CD4-positive, alpha-beta T cell treated with Interleukin-6 for 4 hours (primary cell): ENCODE measurements at regions not wholly inside any gene's neighbourhood (a gene's known extent, or its start where the extent isn't known, plus 50 kb on each side); places are given as distances from the start of the nearest gene placed in this dataset.
A peak's percentile ranks its signal among the peaks of the same experiment; 100 is the strongest.
"Not testable (repeated sequence)": the region's sequence is repeated elsewhere in the genome, so short reads cannot be mapped to it uniquely, and the experiment has no call there.

Experiments
- DNase-seq: peaks from one replicate; pipeline ENCODE4 v3.0.0-alpha.2; 2020; ENCODE audit warnings: mixed read lengths

DNA sequence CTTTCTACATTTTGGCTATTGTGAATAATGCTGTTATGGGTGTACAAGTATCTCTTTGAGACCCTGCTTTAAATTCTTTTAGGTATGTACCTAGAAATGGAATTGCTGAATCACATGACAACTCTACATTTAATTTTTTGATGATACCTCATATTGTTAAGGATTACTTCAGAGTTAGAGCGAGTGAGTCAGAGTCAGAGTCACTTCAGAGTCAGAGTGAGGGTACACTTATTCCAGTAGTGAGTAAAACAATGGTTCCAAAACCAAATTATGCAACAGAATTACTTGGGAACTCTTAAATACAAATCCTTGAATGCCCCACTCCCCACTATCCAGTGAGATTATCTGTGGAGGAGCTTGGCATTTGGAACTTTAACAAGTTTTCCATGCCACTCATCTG lies 50.3 kb upstream of the SNRK start:
- DNase-seq, result no peak

DNA sequence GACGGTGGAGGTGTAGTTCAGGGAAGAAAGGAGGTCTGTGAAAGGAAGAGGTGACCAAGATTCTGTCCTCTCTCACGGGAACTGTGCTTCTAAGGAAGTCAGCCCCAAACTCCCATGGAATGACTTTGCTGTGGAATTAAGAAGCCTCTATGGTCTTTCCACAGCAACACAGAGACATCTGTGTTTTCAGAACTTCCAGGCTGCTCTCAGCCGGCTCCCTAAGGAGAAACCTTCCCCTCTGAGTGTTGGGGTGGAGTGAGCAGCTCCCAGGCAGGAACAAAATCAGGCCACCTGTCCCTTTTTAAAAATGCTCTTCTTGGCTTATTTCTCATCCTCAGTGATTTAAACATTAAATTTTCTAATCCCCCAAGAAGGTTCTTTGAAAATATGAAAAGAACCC lies 53.3 kb upstream of the SNRK start:
- no peak for DNase-seq

DNA sequence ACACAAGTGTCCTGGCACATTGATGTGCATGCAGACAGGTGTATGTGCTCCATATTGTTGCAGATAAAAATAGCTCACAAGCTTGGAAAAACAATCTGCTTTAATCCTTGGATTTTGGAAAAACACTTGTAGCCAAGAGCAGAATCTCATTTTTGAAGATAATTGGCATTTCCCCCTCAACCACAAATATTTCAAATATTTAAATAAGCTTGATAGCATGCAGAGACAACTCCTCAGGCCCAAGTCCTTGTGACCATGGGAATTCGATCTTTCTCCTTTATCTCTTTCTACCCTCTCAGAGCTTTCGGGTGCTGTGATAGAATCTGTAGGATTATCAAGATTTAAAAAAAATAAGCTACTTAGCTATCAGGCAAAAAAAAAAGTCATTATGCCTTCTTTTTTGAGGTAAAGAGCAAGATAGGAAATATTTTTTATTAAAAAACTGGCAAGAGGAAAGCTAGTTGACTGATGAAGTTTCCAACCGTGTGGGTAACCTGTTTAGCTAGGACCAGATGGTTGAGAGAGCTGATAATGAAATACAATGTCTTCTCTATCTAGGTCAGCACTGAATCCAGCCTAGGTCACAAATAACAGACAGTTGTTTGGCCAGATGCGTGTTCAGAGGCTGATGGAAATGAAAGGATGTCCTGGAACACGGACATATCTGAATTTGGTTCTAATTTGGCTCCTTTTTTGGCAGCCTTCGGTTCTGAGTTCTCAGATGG lies 54.9 kb upstream of the SNRK start:
- DNase-seq, result no peak

DNA sequence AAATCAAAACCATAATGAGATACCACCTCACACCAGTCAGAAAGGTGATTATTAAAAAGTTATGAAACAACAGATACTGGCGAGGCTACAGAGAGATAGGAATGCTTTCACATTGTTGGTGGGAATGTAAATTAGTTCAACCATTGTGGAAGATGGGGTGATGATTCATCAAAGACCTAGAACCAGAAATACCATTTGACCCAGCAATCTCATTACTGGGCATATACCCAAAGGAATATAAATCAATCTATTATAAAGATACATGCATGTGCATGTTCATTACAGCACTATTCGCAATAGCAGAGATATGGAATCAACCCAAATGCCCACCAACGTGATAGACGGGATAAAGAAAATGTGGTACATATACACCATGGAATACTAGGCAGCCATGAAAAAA lies 56.5 kb upstream of the SNRK start:
- DNase-seq, result not testable (repeated sequence)

DNA sequence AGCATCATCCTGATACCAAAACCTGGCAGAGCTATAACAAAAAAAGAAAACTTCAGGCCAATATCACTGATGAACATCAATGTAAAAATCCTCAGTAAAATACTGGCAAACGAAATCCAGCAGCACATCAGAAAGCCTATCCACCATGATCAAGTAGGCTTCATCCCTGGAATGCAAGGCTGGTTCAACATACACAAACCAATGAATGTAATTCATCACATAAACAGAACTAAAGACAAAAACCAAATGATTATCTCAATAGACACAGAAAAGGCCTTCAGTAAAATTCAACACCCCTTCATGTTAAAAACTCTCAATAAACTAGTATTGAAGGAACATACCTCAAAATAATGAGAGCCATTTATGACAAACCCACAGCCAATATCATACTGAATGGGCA lies 58.7 kb upstream of the SNRK start:
- not testable (repeated sequence) for DNase-seq

DNA sequence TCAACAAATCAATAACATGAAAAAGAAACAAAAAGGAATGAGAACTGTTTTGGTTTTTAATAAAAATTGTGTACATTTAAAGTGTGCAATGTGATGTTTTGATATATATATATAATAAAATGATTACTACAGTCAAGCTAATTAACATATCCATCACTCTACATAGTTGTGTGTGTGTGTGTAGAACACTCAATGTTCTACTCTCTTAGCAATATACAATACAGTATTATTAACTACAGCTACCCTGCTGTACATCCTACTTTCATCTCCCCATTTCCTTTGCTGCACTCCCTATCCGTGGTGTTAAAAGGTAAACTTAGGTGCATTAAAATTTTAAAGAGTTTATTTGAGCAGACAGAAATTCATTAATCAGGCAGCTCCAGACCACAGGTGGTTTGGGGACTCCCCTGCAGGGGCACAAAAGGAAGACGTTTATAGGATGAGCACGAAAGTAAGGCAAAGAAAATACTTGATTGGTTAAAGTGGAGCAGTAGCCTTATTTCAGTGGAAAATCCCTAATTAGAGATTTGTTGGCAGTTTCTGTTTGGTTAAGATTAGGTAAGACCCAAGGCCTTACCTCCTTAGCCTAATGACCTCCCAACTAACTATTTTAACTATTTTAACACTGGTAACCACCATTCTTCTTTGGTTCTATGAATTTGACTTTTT lies 61.8 kb upstream of the SNRK start:
- DNase-seq, result no peak

DNA sequence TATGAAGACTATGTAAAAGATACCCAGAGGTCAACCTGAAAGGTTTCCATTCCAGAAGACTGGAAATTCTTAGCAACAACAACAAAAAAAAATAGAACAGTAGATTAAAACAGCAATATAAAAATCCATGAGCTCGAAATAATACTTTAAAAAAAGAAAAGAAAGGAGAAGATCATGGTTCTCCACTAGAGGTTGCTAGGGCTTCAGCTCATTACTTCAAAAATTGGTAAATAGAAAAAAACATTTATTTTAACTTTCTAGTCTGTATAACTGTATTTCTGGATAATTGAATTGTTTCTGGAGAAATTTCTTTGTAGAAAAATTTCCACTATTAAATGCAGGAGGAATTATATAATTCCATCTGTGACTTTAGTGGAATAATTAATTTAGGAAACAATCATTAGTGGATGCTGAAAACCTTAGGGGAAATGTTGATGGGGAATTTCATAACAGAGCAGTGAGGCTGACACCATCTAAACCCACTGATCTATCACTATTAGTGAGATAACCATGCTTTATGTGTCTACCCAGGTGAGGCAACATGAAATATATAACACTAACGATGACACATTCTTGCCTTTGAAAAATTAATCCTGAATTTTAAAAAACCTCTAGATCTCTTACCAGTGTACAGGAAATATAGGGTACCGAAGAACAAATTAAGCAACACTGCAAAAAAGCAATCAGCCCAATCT lies 62.5 kb upstream of the SNRK start:
- DNase-seq, result no peak

DNA sequence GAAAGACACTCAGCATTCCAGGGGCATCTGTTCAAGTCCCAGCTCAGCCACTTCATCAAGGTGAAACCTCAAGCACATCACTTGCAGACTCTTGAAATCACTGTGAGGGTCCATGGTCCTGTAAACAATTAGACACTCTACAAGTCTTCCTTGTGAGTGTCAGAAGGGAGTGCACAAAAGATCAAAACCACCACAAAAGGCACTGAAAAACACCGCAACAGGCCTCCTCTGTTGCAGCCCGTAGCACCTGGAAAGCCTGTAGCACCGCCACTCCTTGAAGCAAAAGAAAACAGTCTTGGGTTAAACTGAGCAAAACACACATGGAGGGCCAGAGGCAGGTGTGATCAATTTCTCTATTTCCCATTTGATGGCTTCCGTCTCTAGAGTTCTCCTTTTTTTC lies 63.8 kb upstream of the SNRK start:
- DNase-seq, result peak; percentile 53

DNA sequence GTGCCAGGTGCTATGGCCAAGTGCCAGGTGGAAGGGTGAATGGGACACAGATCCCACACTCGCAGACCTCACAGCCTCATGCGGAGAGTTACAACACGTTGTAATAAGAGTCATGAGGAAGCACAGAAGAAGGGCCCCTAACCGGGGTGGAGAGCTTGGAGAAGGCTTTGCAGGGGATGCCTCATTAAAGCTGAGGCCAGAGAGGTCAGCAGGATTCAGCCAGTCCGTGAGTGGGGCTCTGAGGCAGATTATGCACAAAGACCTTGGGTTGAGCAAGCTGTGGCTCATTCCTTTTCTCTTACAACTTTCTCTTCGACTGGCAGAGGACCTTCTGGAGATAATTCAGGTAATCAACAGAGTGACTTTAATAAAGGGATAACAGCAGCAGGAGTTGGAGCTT lies 65.3 kb upstream of the SNRK start:
- no peak for DNase-seq

DNA sequence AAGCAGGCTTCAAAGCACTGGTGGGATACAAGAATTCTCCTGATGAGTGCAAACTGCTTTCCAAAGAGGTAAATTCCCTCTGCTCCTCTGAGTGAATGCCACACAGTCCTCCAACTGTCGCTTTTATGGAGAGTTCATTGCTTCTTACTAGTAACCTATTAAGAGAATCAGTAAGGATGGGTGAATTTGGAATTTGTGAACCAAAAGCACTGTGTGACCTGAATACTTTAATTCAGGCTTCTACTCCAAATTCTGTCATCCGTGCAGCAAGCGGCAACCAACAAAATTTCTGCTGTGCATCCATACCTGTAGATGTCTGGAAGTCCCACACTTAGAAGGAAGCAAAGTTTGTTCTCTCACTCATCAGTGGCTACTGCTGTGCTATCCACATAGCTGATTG lies 66.7 kb upstream of the SNRK start:
- no peak for DNase-seq

DNA sequence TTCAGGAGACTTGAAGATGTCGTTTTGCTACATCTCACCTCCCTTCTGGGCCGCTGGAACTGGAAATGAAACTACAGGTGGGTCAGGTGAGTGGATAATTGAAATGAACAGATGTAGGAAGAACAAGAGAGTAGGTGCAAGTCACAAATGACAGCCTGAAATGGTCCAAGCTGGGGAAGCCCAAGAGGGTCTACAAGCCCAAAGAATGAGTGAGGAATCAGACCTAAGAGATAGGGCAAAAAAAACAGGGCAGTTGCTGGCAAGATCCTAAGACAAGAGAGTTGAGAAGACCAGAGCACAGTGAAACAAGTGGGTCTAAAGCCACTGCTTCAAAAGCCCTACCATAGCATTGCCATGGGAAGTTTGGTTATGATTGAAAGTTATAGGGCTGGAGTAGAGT lies 67.4 kb upstream of the SNRK start:
- DNase-seq, result no peak

DNA sequence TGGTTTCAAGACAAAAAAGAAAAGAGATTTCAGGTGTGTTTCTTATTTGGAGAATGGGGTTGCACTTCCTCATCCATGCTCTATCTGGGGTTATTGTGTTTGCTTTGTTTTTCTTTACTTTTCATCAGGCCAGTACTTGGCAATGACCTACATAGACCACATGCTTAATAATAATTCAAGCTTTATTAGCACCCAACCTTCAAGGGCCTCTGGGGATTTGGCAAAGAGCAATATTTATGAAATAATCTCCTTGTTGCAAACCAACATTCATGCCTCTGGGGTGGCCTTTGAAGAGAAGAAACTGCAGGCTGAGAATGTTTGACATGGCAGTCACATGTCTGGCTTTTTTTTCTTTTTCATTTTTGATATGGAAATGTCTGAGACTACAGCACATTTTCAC lies 68.2 kb upstream of the SNRK start:
- no peak for DNase-seq

DNA sequence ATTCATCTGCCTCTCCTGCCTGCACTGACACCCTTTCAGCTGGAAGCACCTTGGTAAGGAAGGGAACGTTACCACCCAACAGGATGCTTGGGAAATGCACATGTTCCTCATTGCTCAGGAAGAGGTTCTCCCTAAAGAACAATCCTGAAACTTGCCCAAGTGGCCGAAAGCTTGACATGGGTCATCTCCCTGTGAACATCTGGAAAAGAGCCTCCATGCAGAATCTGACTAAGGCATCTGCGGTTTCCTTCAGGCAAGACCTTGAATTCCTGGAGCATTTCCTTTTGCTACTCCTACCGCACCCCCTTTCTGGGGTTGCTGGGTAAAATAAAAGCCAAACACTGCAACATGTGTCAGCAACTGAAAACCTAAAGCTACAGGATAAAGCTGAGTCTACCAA lies 68.7 kb upstream of the SNRK start:
- no peak for DNase-seq

DNA sequence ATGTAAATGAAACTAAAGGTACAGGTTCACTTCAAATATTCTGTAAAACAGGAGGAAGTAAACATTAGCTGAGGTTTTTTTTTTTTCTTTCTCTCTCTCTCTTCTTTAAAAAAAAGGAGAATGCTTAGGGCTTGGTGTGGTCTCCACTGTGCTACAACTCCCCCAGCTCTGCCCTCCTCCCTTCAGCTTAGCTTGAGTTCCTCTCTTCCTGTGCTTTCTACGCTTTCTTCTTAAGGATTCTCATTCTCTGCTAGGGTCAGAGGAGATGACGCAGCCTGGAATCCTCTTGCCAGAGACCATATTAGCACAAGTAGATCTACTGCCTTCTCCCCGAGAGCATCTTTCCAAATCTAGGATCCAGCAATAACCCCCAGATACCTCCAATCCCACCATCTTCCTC lies 69.1 kb upstream of the SNRK start:
- DNase-seq, result peak; percentile 39

DNA sequence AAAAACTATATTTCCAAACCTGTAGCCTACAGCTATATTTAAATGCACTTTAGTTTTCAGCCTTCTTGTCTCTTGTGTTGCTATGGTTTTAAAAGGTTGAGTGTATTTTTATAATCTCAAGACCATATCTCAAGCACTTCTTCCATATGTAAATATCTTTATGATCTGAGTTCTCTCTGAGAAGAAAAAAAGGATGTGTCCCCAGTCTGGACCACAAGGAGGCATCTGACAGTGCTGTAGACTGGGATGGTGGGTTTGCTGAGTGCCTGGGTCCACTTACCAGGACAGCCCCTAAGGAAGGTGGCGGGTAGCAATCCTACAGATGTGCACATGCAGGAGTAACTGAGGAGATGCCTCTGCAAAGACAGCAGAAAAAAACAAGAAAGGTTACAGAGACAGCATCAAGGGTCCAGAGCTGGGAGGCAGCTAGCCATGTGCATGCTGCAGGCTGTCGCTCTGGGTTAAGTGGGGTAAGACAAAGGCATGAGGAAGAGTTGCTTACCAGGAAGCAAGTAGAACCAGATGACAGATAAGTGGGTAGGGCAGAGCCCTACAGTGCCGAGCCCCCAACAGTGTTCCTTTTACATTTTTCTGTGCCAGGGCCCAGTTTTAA lies 70.6 kb upstream of the SNRK start:
- no peak for DNase-seq

DNA sequence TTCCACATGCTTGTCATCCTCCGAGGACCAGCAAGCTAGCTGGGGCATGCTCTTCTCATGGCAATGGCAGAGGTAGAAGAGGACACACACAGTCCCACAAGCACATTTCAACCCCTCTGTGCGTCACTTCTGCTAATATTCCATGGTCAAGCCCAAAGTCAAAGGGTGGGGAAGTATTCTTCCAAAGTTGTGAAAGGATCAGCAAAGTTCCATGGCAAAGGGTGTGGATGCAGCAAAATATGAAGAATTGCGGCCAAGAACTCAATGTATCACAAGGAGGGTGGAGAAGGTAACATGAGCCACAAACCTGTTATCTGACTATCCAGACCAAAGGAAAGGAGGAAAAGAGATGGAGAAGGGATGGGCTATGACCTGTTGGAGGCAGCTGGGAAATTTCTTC lies 71.2 kb upstream of the SNRK start:
- DNase-seq, result no peak

DNA sequence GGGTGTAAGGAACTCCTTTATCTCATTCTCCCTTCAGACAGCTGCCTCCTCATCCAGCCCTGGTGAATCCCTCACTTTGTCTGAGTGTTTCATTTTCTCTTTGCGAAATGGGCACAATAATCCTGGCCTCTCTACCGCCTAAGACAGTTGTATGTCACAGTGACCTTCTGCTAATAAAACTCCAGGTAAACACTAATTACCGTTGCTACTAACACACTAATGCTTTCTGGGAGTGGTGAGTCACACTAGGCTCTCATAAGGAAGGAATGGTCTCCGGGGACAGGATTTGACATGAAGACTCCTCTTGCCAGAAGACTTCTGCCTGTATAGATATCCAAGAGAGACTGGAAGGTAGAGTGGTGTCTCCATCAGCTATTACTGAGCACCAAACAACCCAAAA lies 71.7 kb upstream of the SNRK start:
- no peak for DNase-seq

DNA sequence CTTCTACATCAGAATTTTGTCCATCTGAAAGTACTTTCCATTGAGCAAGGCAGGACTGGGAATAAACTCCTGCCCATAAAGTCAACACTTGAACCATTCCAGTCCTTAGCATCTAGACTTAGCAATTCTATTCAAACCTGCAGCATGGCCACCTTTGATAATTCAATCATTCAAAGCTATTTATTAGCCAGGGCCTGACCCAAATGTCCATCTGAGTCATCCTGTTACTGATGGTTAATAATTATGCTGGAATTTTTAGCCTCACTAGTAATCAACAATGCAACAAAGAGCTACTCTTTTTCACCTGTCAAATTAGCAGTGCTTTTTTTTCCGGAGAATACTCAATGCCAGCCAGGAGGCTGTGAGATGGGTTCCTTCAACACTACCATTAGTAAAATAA lies 72.7 kb upstream of the SNRK start:
- DNase-seq, result no peak

DNA sequence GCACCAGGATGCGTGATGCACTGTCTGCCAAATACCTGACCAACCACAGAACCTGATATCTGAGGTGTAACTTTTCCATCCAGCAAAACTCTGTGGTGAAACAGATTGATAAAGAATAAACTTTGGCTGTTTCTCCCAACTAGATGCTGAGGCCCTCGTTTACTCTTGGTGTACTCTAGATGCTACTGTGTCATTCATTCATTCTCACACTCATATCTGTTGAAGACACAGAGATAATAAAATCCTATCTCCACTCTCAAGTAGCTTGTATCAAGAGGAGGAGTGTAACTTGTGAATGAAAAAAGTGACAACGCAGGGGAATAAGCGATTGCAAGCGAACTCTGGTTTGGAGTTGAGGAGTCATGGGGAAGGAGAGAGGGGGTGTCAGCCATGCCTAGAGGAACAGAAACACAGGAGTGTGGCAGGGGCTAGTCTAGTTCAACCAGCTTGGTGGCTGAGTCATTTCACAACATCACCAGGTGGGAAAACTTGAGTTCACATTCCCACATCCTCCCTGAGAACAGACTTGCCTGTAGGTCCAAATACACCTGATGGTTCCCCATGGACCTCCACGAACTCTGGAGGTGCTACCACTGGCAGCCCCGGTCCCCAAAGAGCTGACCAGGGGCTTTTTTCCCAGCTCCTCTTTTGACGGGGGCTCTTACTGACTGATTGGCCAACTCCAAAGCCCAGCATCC lies 73.3 kb upstream of the SNRK start:
- DNase-seq, result no peak

DNA sequence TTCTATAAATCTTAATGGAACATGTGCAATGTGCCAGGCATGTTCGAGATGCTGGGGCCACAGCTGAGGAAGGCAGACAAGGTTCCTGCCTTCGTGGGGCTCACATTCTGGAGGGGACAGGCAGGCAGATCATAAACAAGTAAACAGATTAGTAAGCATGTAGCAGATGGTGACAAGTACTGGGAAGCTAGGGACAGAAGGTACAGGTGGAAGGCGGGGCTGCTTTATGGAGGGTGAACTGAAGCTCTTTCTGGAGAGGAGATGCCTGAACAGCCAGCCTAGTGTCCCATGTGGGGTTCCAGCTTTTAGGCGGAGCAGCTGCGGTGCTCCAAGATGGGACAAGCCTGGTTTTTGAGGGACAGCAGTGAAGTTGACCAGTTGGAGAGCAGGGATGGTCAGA lies 74.7 kb upstream of the SNRK start:
- DNase-seq, result no peak

DNA sequence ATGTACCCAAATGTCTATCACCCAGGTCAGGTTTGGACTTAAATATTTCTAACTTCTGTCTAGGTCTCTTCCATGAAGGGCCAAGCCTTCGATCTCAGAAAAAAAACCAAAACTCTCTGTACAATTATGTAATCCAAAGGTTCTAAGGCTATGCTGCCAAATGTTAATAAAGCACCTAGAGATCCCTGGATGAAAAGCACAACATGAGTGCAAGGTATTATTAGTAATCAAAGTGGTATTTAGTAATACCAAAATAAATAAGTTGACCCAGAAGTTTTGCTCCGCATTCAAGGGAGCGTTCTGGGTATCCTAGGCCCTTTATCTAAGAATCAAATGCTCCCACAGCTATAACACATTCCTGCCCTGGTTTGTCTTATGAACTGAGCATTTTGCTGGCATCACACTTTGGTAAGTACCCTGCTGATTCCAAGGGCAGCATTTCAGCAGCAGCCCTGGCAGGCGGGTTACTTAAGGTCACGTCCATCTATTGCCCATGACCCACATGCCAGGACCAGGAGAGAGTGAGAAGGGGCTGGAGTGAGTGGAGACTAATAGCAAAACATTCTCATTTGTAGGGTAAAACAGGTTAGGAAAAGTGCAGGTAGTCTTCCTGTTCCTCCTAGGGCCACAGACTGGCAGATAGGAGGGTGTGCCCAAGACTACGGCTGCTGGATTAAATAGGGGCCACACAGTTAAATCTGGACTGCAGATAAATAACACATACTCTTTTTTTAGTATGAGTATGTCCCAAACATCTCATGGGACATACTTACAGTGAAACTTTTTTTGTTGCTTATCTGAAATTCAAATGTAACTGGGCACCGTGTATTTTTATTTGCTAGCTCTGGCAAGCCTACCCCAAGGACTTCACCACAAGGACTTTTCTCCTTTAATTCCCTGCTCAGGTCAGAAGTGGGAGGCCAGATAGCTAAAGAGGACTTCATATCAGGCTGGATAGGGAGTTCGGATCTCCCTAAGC lies 76.0 kb upstream of the SNRK start:
- DNase-seq, result no peak

DNA sequence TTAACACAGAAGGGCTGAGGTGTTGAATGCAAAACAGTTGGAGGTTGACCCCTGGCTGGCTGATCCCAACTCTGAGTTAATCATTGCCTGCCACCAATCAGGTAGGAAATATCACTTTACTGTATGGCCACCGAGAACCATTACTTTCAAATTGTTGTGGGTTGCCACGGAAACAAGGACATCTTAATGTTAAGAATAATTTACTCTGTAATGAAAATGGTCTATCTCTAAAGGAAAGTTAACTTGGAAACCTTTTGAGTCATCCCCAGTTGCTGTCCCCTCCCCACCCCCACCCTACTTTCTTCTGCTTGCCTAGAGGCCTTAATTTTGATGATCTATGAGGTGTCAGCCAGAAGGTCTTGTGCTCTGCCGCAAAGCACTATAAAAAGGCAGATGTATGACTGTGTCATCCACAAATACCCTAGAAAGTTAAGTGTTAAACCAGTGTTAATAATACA lies 78.7 kb upstream of the SNRK start:
- no peak for DNase-seq
